HCT116 (cell line): ENCODE measurements at regions not wholly inside any gene's neighbourhood (a gene's known extent, or its start where the extent isn't known, plus 50 kb on each side); places are given as distances from the start of the nearest gene placed in this dataset.

Source experiments
- CTCF ChIP-seq, 3 experiments: fragments of 200-600 bp in 1 of 3; sonication (generic) in 1 of 3; IDR thresholded peaks in 2 of 3; conservative IDR thresholded peaks in 1 of 3; 2 replicates each; pipeline ENCODE4 v1.5.1; 2012 to 2017; ENCODE audit warnings: low read depth in 2 of 3, low read length in 2 of 3, antibody characterized with exemption in 1 of 3, borderline replicate concordance in 1 of 3, control low read depth in 1 of 3, mild to moderate bottlenecking in 1 of 3, mixed read lengths in 1 of 3, mixed run types in 1 of 3, moderate library complexity in 1 of 3; ENCODE audit not compliant: insufficient read depth in 1 of 3
- EZH2 ChIP-seq: fragments of 200-600 bp; sonication (generic); IDR thresholded peaks from 2 replicates; pipeline ENCODE4 v1.6.1; 2017; ENCODE audit warnings: antibody characterized with exemption, mixed run types
- JUND ChIP-seq: IDR thresholded peaks from 2 replicates; pipeline ENCODE4 v1.6.1; 2012
- MAX ChIP-seq: IDR thresholded peaks from 2 replicates; pipeline ENCODE4 v1.6.1; 2012
- POLR2A ChIP-seq: IDR thresholded peaks from 2 replicates; pipeline ENCODE4 v1.7.0; 2011; ENCODE audit warnings: borderline replicate concordance; ENCODE audit not compliant: insufficient read depth, insufficient read length; ENCODE audit errors: extremely low read depth
- ZBTB33 ChIP-seq: IDR thresholded peaks from 2 replicates; pipeline ENCODE4 v1.6.1; 2011; ENCODE audit warnings: mild to moderate bottlenecking, low read length, moderate library complexity; ENCODE audit not compliant: insufficient replicate concordance; ENCODE audit errors: extremely low read depth

DNA sequence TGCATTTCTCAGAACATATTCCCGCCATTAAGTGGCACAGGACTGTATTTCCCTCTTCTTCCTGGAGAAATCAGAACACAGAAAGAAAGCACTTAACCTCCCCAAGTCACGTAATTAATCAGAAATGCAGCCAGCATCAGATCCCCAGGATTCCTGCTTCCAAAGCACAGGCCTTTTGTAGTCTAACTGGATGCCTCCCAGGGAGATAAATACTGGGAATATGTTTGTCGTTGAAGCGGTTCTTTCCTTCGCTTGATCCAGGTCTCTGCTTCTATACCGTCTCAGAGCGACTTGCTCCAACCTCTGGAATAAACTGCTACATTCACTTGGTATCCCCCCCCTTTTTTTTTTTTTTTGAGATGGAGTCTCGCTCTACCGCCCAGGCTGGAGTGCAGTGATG, 198.6 kb downstream of the KBTBD8 start:
- TF ChIP-seq EZH2 (no peak), MAX (no peak), POLR2A (no peak), CTCF (IDR thresholded peaks at IDR 0.05 in 2 of 3, conservative IDR thresholded peaks at IDR 0.05 in 1 of 3; ENCODE audit: borderline replicate concordance in 1 of 3, insufficient read depth in 1 of 3, low read depth in 2 of 3, low read length in 2 of 3) (no peak), JUND (no peak), ZBTB33 (no peak)
